Keratinocyte (primary cell): ENCODE measurements at regions not wholly inside any gene's neighbourhood (a gene's known extent, or its start where the extent isn't known, plus 50 kb on each side); places are given as distances from the start of the nearest gene placed in this dataset.

Experiments used
- DNase-seq: peaks from one replicate; pipeline ENCODE4 v3.0.0-alpha.2; 2011; ENCODE audit warnings: low read depth, missing footprints, low spot score
- FAIRE-seq: peaks from 2 replicates; lab custom pipeline; 2011; peaks lifted over from hg19 to GRCh38; lab: Jason Lieb, UNC
- H2AFZ ChIP-seq: 2 replicates; pipeline ENCODE4 v1.6.0; 2012; ENCODE audit warnings: low read length, control low read depth, inconsistent platforms; ENCODE audit not compliant: control insufficient read depth
- H3K27ac ChIP-seq: 2 replicates; pipeline ENCODE4 v1.5.1; 2011; ENCODE audit warnings: low read length; ENCODE audit not compliant: control insufficient read depth, insufficient read depth
- H3K27me3 ChIP-seq: 3 replicates; pipeline ENCODE4 v1.6.0; 2011; ENCODE audit warnings: low read length; ENCODE audit not compliant: control insufficient read depth, insufficient read depth; ENCODE audit errors: extremely low read depth
- H3K36me3 ChIP-seq, 2 experiments: 2 replicates in 1 of 2; 3 replicates in 1 of 2; pipeline ENCODE4 v1.5.1; 2011; ENCODE audit warnings: low read length in 2 of 2, mild to moderate bottlenecking in 1 of 2; ENCODE audit not compliant: control insufficient read depth in 2 of 2, insufficient read depth in 2 of 2; ENCODE audit errors: extremely low read depth in 1 of 2
- H3K4me1 ChIP-seq: 3 replicates; pipeline ENCODE4 v1.5.1; 2011; ENCODE audit warnings: low read length; ENCODE audit not compliant: control insufficient read depth, insufficient read depth; ENCODE audit errors: extremely low read depth
- H3K4me2 ChIP-seq: 3 replicates; pipeline ENCODE4 v1.6.0; 2011; ENCODE audit warnings: low read depth, low read length; ENCODE audit not compliant: control insufficient read depth, insufficient read depth; ENCODE audit errors: extremely low read depth
- H3K4me3 ChIP-seq, 3 experiments: fragments of 200-600 bp in 1 of 3; sonication (generic) in 1 of 3; 2 replicates in 2 of 3; 3 replicates in 1 of 3; pipeline ENCODE4 v1.5.1; 2011 to 2016; ENCODE audit warnings: low read length in 3 of 3, mild to moderate bottlenecking in 3 of 3, control low read depth in 2 of 3, inconsistent platforms in 1 of 3, low read depth in 1 of 3, mixed read lengths in 1 of 3, mixed run types in 1 of 3, moderate library complexity in 1 of 3; ENCODE audit not compliant: control insufficient read depth in 2 of 3, insufficient read depth in 2 of 3; ENCODE audit errors: extremely low read depth in 1 of 3
- H3K79me2 ChIP-seq: 2 replicates; pipeline ENCODE4 v1.6.0; 2012; ENCODE audit warnings: low read length; ENCODE audit not compliant: control insufficient read depth, insufficient read depth
- H3K9ac ChIP-seq: 3 replicates; pipeline ENCODE4 v1.6.0; 2011; ENCODE audit warnings: low read length; ENCODE audit not compliant: control insufficient read depth, insufficient read depth; ENCODE audit errors: extremely low read depth
- H3K9me1 ChIP-seq: 3 replicates; pipeline ENCODE4 v1.6.0; 2011; ENCODE audit warnings: low read length; ENCODE audit not compliant: control insufficient read depth, insufficient read depth; ENCODE audit errors: extremely low read depth
- H3K9me3 ChIP-seq: 2 replicates; pipeline ENCODE4 v1.5.1; 2012; ENCODE audit warnings: low read depth, low read length; ENCODE audit not compliant: control insufficient read depth
- H4K20me1 ChIP-seq: 3 replicates; pipeline ENCODE4 v1.6.0; 2011; ENCODE audit warnings: low read length; ENCODE audit not compliant: control insufficient read depth, insufficient read depth; ENCODE audit errors: extremely low read depth
- CTCF ChIP-seq, 3 experiments: IDR thresholded peaks in 1 of 3; conservative IDR thresholded peaks in 1 of 3; optimal IDR thresholded peaks in 1 of 3; 2 replicates in 2 of 3; 3 replicates in 1 of 3; pipeline versions ENCODE3 to v1.5.1; 2011; ENCODE audit warnings: low read length in 3 of 3, mild to moderate bottlenecking in 3 of 3, moderate library complexity in 2 of 3, control low read depth in 1 of 3, inconsistent platforms in 1 of 3; ENCODE audit not compliant: insufficient read depth in 2 of 3; ENCODE audit errors: extremely low read depth in 1 of 3
- EZH2 ChIP-seq: IDR thresholded peaks from one replicate; pipeline ENCODE4 v1.6.1; 2012; ENCODE audit warnings: inconsistent platforms, mild to moderate bottlenecking, low read length, moderate library complexity
- dilution Hi-C: fragments of 300-500 bp; cut with MboI; formaldehyde crosslinking; loops from one replicate; pipeline ENCODE4 v1.7.0; 2020; ENCODE audit warnings: low sequenced_read_pairs; ENCODE audit not compliant: extremely low pct_ligation_motif_present
- small RNA-seq, 3 experiments: library from RNA; depleted of rRNA; stranded (forward); fragments of <200 nt; gene quantifications; one replicate each; pipeline ENCODE3, GENCODE V24; 2012; ENCODE audit warnings: low read depth in 3 of 3, low replicate concordance in 1 of 3; ENCODE audit not compliant: insufficient read length in 3 of 3

GRCh38 chr18:47311585-47311984 is 60.1 kb upstream of the SKOR2 start:
- no peak for TF ChIP-seq EZH2
- no peak for TF ChIP-seq CTCF (optimal IDR thresholded peaks at IDR 0.05 in 1 of 3, IDR thresholded peaks at IDR 0.05 in 1 of 3, conservative IDR thresholded peaks at IDR 0.05 in 1 of 3; ENCODE audit: extremely low read depth in 1 of 3, insufficient read depth in 2 of 3, low read length in 3 of 3)
- no peak for FAIRE-seq

More at GRCh38 chr18:47311585-47311984, 60.1 kb upstream of the SKOR2 start:
- no peak for DNase-seq
- Histone ChIP-seq H3K4me2 (no peak overlapping the region), H3K27me3 (no peaks in the 10 kb centered on the region), H4K20me1 (no peaks in the 10 kb centered on the region), H2AFZ (no peak overlapping the region), H3K9me1 (no peaks in the 10 kb centered on the region), H3K9ac (no peak overlapping the region), H3K27ac (no peak overlapping the region), H3K36me3 (no peaks in the 10 kb centered on the region), H3K4me3 (no peak overlapping the region), H3K9me3 (no peaks in the 10 kb centered on the region), H3K4me1 (no peaks in the 10 kb centered on the region), H3K79me2 (no peaks in the 10 kb centered on the region)
- dilution Hi-C loops = no loop called here

Small RNA genes in the stretch of these regions (small RNA-seq; reads per million reads assigned to genes)
- 0 reads per million in 3 experiments for gene MIR4527
